Transverse colon (tissue), 4 donors: ENCODE measurements at regions not wholly inside any gene's neighbourhood (a gene's known extent, or its start where the extent isn't known, plus 50 kb on each side); places are given as distances from the start of the nearest gene placed in this dataset.

Source experiments
- DNase-seq: peaks from one replicate; pipeline ENCODE4 v3.0.0-alpha.2; 2019
- H3K27ac ChIP-seq, 4 donors: fragments of 200-600 bp; sonication (generic); 2 replicates each; pipeline ENCODE4 v1.5.1; 2016 to 2018; ENCODE audit warnings: inconsistent platforms in 4 of 4
- H3K27me3 ChIP-seq: fragments of 200-600 bp; sonication (generic); 2 replicates; pipeline ENCODE4 v1.5.1; 2017; ENCODE audit warnings: inconsistent platforms
- H3K36me3 ChIP-seq, 4 donors: fragments of 200-600 bp; sonication (generic); 2 replicates each; pipeline ENCODE4 v1.5.1; 2017 to 2019; ENCODE audit warnings: inconsistent platforms in 4 of 4
- H3K4me1 ChIP-seq, 4 donors: fragments of 200-600 bp; sonication (generic); 2 replicates each; pipeline ENCODE4 v1.5.1; 2017 to 2020; ENCODE audit warnings: inconsistent platforms in 4 of 4
- H3K4me3 ChIP-seq, 4 donors: fragments of 200-600 bp; sonication (generic); 1 replicate in 1 of 4; 2 replicates in 3 of 4; pipeline versions ENCODE4 v1.5.1 to v1.6.1; 2017 to 2019; ENCODE audit warnings: inconsistent platforms in 4 of 4
- H3K9me3 ChIP-seq, 2 donors: fragments of 200-600 bp; sonication (generic); 2 replicates each; pipeline ENCODE4 v1.5.1; 2017 to 2019; ENCODE audit warnings: inconsistent platforms in 2 of 2
- CTCF ChIP-seq, 5 experiments: fragments of 200-600 bp in 3 of 5; fragments of 450-650 bp in 2 of 5; sonication (generic) in 3 of 5; IDR thresholded peaks; 1 replicate in 2 of 5; 2 replicates in 3 of 5; pipeline ENCODE4 v1.5.1; 2016 to 2017; ENCODE audit warnings: antibody characterized with exemption in 5 of 5, inconsistent platforms in 3 of 5, mild to moderate bottlenecking in 2 of 5, moderate library complexity in 1 of 5
- EP300 ChIP-seq: sonication (generic); formaldehyde crosslinking; IDR thresholded peaks from one replicate; pipeline ENCODE4 v1.6.1; 2017; ENCODE audit warnings: antibody characterized with exemption, low read depth
- POLR2A ChIP-seq: fragments of 450-650 bp; IDR thresholded peaks from one replicate; pipeline ENCODE4 v1.6.1; 2016; ENCODE audit warnings: antibody characterized with exemption, mild to moderate bottlenecking, moderate library complexity
- POLR2AphosphoS5 ChIP-seq, 3 donors: sonication (generic); formaldehyde crosslinking; IDR thresholded peaks; one replicate each; pipeline ENCODE4 v1.6.1; 2016; ENCODE audit warnings: antibody characterized with exemption in 3 of 3
- WGBS, 2 donors: methylation state at CpG; one replicate each; pipeline ENCODE4 v1.1.5; 2018; ENCODE audit warnings: low coverage in 1 of 2; 5-methylcytosine and 5-hydroxymethylcytosine counted together
- in situ Hi-C, 4 donors: fragments of 200-750 bp; cut with MboI; loops; one replicate each; pipeline versions ENCODE4 v1.15.0 to v1.15.1; 2017; ENCODE audit warnings: low sequenced_read_pairs in 3 of 4, low pct_ligation_motif_present in 1 of 4, low pct_unique_long_range_greater_than_20kb in 1 of 4
- intact Hi-C: fragments of 100-400 bp; cut with DNase I; formaldehyde crosslinking; loops from one replicate; pipeline ENCODE4 v1.15.1; 2023; ENCODE audit warnings: low total_unique reads

GRCh38 chr2:39608263-39608575 is 57.5 kb upstream of the TMEM178A start:
- H3K4me3 ChIP-seq: no peak overlapping the region
- H3K27me3 ChIP-seq: no peaks in the 10 kb centered on the region
- no peak overlapping the region for H3K27ac ChIP-seq
- H3K36me3 ChIP-seq: no peaks in the 10 kb centered on the region
- in situ Hi-C loops (no loop called here), intact Hi-C loops (no loop called here)
- 76% methylated on average over 4 of the region's 4 CpGs; no CpG with 5 or more reads in 1 of the 2 donors for WGBS, 2 donors
- DNase-seq: no peak
- no peaks in the 10 kb centered on the region for H3K9me3 ChIP-seq
- TF ChIP-seq POLR2AphosphoS5 (IDR thresholded peaks at IDR 0.05): no peak
- TF ChIP-seq CTCF (IDR thresholded peaks at IDR 0.05): no peak
- TF ChIP-seq EP300: no peak
- TF ChIP-seq POLR2A: no peak
- H3K4me1 ChIP-seq: peaks cover 0 to 2% (median 0%) of the 10 kb centered on the region in 4 donors

- H3K4me3 ChIP-seq: no peak overlapping the region
- no peak for DNase-seq
- H3K36me3 ChIP-seq: no peaks in the 10 kb centered on the region
- no peaks in the 10 kb centered on the region for H3K27me3 ChIP-seq
- no peak overlapping the region for H3K27ac ChIP-seq
- H3K4me1 ChIP-seq: peaks cover 0 to 2% (median 0%) of the 10 kb centered on the region in 4 donors
- WGBS, 2 donors: 66 to 100% methylated on average over 2 to 6 of the region's 6 CpGs
- in situ Hi-C loops: no loop called here
- no peaks in the 10 kb centered on the region for H3K9me3 ChIP-seq
- TF ChIP-seq POLR2A: no peak
- no peak for TF ChIP-seq EP300
- no peak for TF ChIP-seq CTCF (IDR thresholded peaks at IDR 0.05)
- TF ChIP-seq POLR2AphosphoS5 (IDR thresholded peaks at IDR 0.05): no peak
- intact Hi-C loops: no loop called here
These were observed 56.9 kb upstream of the TMEM178A start for GRCh38 chr2:39608686-39609441.

- no peaks in the 10 kb centered on the region for H3K27me3 ChIP-seq
These were observed 55.8 kb upstream of the TMEM178A start for GRCh38 chr2:39609917-39610316.

GRCh38 chr2:39615675-39616074 is 50.0 kb upstream of the TMEM178A start:
- WGBS, 2 donors: 60 to 96% methylated on average over 1 of the region's 1 CpG
- in situ Hi-C loops (no loop called here), intact Hi-C loops (no loop called here)
- DNase-seq: no peak
- no peaks in the 10 kb centered on the region for H3K27me3 ChIP-seq
- H3K9me3 ChIP-seq: no peaks in the 10 kb centered on the region
- no peaks in the 10 kb centered on the region for H3K4me1 ChIP-seq
- H3K4me3 ChIP-seq: no peak overlapping the region
- H3K36me3 ChIP-seq: no peaks in the 10 kb centered on the region
- no peak overlapping the region for H3K27ac ChIP-seq
- TF ChIP-seq POLR2AphosphoS5 (IDR thresholded peaks at IDR 0.05) (no peak), CTCF (IDR thresholded peaks at IDR 0.05) (no peak), EP300 (no peak), POLR2A (no peak)

More at GRCh38 chr2:39609917-39610316, 55.8 kb upstream of the TMEM178A start:
- no peaks in the 10 kb centered on the region for H3K36me3 ChIP-seq
- H3K9me3 ChIP-seq: no peaks in the 10 kb centered on the region
- H3K27ac ChIP-seq: no peak overlapping the region
- intact Hi-C loops: no loop called here
- 84 to 87% methylated on average over 2 of the region's 2 CpGs for WGBS, 2 donors
- peaks cover 0 to 2% (median 0%) of the 10 kb centered on the region in 4 donors for H3K4me1 ChIP-seq
- TF ChIP-seq EP300 (no peak), POLR2A (no peak), POLR2AphosphoS5 (IDR thresholded peaks at IDR 0.05) (no peak), CTCF (IDR thresholded peaks at IDR 0.05) (no peak)
- no peak overlapping the region for H3K4me3 ChIP-seq
- DNase-seq: no peak
- in situ Hi-C loops: no loop called here
